Astrocyte (in vitro differentiated cells and primary cell): ENCODE measurements at regions not wholly inside any gene's neighbourhood (a gene's known extent, or its start where the extent isn't known, plus 50 kb on each side); places are given as distances from the start of the nearest gene placed in this dataset.

Experiments used
- EZH2 ChIP-seq: IDR thresholded peaks from 2 replicates; pipeline ENCODE4 v1.6.1; 2012; ENCODE audit warnings: mild to moderate bottlenecking, low read length, inconsistent platforms; ENCODE audit not compliant: insufficient read depth
- TF ChIP-seq, protein P1 (sequence below): IDR thresholded peaks from 2 replicates; pipeline ENCODE4 v1.5.1; 2011; ENCODE audit warnings: low read depth, mild to moderate bottlenecking, inconsistent platforms, low read length, moderate library complexity; ENCODE audit not compliant: insufficient read depth

DNA sequence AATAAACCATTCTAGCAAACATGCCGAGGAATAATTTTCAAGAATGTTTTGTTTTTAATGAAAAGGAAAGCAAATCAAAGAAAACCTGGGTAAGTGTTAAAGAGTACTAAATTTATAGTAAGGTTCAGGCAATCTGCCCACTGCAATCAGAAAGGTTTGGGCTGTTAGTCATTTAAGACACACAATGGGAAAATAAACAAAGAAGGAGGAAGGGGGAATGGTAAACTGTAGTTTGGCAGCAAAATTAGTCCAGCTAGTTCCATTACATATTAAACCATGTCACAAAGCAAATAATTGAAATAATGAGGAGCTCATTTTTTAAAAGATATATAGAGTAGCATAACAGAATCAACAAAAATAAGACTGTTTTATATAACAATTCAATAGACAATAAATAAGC is 87.5 kb upstream of the COPS8 start:
- TF ChIP-seq, protein P1, sequence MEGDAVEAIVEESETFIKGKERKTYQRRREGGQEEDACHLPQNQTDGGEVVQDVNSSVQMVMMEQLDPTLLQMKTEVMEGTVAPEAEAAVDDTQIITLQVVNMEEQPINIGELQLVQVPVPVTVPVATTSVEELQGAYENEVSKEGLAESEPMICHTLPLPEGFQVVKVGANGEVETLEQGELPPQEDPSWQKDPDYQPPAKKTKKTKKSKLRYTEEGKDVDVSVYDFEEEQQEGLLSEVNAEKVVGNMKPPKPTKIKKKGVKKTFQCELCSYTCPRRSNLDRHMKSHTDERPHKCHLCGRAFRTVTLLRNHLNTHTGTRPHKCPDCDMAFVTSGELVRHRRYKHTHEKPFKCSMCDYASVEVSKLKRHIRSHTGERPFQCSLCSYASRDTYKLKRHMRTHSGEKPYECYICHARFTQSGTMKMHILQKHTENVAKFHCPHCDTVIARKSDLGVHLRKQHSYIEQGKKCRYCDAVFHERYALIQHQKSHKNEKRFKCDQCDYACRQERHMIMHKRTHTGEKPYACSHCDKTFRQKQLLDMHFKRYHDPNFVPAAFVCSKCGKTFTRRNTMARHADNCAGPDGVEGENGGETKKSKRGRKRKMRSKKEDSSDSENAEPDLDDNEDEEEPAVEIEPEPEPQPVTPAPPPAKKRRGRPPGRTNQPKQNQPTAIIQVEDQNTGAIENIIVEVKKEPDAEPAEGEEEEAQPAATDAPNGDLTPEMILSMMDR, result no peak
- no peak for TF ChIP-seq EZH2
